CD4-positive, alpha-beta T cell (primary cell): ENCODE measurements at regions not wholly inside any gene's neighbourhood (a gene's known extent, or its start where the extent isn't known, plus 50 kb on each side); places are given as distances from the start of the nearest gene placed in this dataset.

Experiments
- ATAC-seq: fragments of 200-7000 bp; cut with Tn5 transposase; one replicate; pipeline ENCODE4 v1.10.0; 2022; ENCODE audit warnings: mild to moderate bottlenecking; ENCODE audit not compliant: poor library complexity
- CTCF ChIA-PET: fragments of 350-600 bp; sonication (Branson Sonifier 250); formaldehyde crosslinking; loops from one replicate; lab custom pipeline; 2021; ENCODE audit warnings: antibody characterized with exemption, inconsistent platforms; lab: Charles Lee
- POLR2A ChIA-PET: fragments of 350-600 bp; sonication (Branson Sonifier 250); formaldehyde crosslinking; loops from one replicate; lab custom pipeline; 2021; ENCODE audit warnings: antibody characterized with exemption, inconsistent platforms; lab: Charles Lee
- DNase-seq, 14 experiments: peaks; one replicate each; pipeline ENCODE4 v3.0.0-alpha.2; 2013 to 2020; ENCODE audit warnings: mixed read lengths in 2 of 14
- H3K27ac ChIP-seq, 2 donors: one replicate each; pipeline versions ENCODE4 v1.5.1 to v1.7.0; 2013; ENCODE audit warnings: low read length in 2 of 2, low read depth in 1 of 2, mild to moderate bottlenecking in 1 of 2
- H3K27me3 ChIP-seq, 2 experiments: 1 replicate in 1 of 2; 2 replicates in 1 of 2; pipeline versions ENCODE4 v1.6.1 to v1.7.0; 2013; ENCODE audit warnings: low read length in 2 of 2, control low read depth in 1 of 2, mild to moderate bottlenecking in 1 of 2, moderate library complexity in 1 of 2; ENCODE audit not compliant: insufficient read depth in 2 of 2, control insufficient read depth in 1 of 2
- H3K36me3 ChIP-seq: one replicate; pipeline ENCODE4 v1.6.1; 2013; ENCODE audit warnings: low read length, control low read depth; ENCODE audit not compliant: insufficient read depth
- H3K4me1 ChIP-seq: one replicate; pipeline ENCODE4 v1.6.1; 2013; ENCODE audit warnings: low read length, control low read depth; ENCODE audit not compliant: insufficient read depth
- H3K4me3 ChIP-seq: one replicate; pipeline ENCODE4 v1.5.1; 2013; ENCODE audit warnings: mild to moderate bottlenecking, low read length, moderate library complexity
- H3K9me3 ChIP-seq, 2 experiments: 1 replicate in 1 of 2; 2 replicates in 1 of 2; pipeline versions ENCODE4 v1.6.1 to v1.7.0; 2013; ENCODE audit warnings: low read length in 2 of 2, mild to moderate bottlenecking in 2 of 2, control low read depth in 1 of 2, moderate library complexity in 1 of 2; ENCODE audit not compliant: control insufficient read depth in 1 of 2, insufficient read depth in 1 of 2
- H3K27ac Mint-ChIP-seq: one replicate; pipeline ENCODE4 v1.8.0; 2020; ENCODE audit warnings: mixed read lengths
- H3K27me3 Mint-ChIP-seq: one replicate; pipeline ENCODE4 v1.8.0; 2021; ENCODE audit warnings: mixed read lengths
- H3K36me3 Mint-ChIP-seq: one replicate; pipeline ENCODE4 v1.8.0; 2021; ENCODE audit warnings: low read depth, mixed read lengths
- H3K4me1 Mint-ChIP-seq: one replicate; pipeline ENCODE4 v1.8.0; 2021; ENCODE audit warnings: low read depth, mixed read lengths
- H3K4me3 Mint-ChIP-seq: one replicate; pipeline ENCODE4 v1.8.0; 2020; ENCODE audit warnings: mild to moderate bottlenecking, mixed read lengths
- H3K9me3 Mint-ChIP-seq: one replicate; pipeline ENCODE4 v1.8.0; 2020; ENCODE audit warnings: mixed read lengths
- intact Hi-C, 2 experiments: fragments of 100-400 bp; cut with DNase I in 1 of 2; cut with micrococcal nuclease in 1 of 2; formaldehyde crosslinking; loops; one replicate each; pipeline versions ENCODE4 v1.15.1 to v1.9.0; 2023 to 2025; cut with DNase I, micrococcal nuclease
- TF ChIP-seq, protein P1 (sequence below): fragments of 200-600 bp; IDR thresholded peaks from one replicate; pipeline ENCODE4 v1.8.0; 2022; ENCODE audit warnings: antibody characterized with exemption, mild to moderate bottlenecking

DNA sequence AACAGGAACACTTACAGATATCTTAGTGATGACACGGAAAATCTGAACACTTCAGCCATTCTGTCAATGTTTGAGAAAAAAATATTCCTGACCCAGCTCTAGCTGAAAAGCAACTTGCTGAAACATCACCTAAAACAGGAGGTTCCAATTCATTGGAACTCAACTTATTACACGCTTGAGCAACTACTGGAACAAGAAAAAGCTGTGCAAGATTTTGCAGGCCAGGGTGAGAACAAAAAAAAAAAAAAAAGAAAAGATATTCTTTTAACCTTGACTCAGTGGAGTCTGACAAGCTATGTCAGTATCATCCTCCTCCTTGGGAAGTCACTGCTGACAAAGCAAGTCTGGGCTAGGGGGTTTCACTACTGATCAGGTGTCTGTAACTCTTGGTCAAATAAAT is 351.0 kb downstream of the SS18 start:
- peaks cover 19% of the 10 kb centered on the region for H3K27me3 Mint-ChIP-seq
- no peaks in the 10 kb centered on the region for H3K27me3 ChIP-seq
- H3K27ac Mint-ChIP-seq, result no peak overlapping the region
- DNase-seq, result no peak
- H3K4me1 Mint-ChIP-seq, result no peaks in the 10 kb centered on the region
- H3K9me3 Mint-ChIP-seq, result peaks cover 4% of the 10 kb centered on the region
- ChIA-PET CTCF (no interaction called here), POLR2A (no interaction called here)
- peaks cover 0 to 24% of the 10 kb centered on the region in 2 experiments for H3K9me3 ChIP-seq
- H3K4me3 Mint-ChIP-seq, result no peak overlapping the region
- H3K36me3 ChIP-seq, result no peaks in the 10 kb centered on the region
- intact Hi-C loops, result no loop called here
- H3K4me1 ChIP-seq, result no peaks in the 10 kb centered on the region
- H3K4me3 ChIP-seq, result no peak overlapping the region
- no peaks in the 10 kb centered on the region for H3K36me3 Mint-ChIP-seq
- TF ChIP-seq, protein P1, sequence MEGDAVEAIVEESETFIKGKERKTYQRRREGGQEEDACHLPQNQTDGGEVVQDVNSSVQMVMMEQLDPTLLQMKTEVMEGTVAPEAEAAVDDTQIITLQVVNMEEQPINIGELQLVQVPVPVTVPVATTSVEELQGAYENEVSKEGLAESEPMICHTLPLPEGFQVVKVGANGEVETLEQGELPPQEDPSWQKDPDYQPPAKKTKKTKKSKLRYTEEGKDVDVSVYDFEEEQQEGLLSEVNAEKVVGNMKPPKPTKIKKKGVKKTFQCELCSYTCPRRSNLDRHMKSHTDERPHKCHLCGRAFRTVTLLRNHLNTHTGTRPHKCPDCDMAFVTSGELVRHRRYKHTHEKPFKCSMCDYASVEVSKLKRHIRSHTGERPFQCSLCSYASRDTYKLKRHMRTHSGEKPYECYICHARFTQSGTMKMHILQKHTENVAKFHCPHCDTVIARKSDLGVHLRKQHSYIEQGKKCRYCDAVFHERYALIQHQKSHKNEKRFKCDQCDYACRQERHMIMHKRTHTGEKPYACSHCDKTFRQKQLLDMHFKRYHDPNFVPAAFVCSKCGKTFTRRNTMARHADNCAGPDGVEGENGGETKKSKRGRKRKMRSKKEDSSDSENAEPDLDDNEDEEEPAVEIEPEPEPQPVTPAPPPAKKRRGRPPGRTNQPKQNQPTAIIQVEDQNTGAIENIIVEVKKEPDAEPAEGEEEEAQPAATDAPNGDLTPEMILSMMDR, result no peak
- no peak overlapping the region for H3K27ac ChIP-seq
- ATAC-seq, result no peak

DNA sequence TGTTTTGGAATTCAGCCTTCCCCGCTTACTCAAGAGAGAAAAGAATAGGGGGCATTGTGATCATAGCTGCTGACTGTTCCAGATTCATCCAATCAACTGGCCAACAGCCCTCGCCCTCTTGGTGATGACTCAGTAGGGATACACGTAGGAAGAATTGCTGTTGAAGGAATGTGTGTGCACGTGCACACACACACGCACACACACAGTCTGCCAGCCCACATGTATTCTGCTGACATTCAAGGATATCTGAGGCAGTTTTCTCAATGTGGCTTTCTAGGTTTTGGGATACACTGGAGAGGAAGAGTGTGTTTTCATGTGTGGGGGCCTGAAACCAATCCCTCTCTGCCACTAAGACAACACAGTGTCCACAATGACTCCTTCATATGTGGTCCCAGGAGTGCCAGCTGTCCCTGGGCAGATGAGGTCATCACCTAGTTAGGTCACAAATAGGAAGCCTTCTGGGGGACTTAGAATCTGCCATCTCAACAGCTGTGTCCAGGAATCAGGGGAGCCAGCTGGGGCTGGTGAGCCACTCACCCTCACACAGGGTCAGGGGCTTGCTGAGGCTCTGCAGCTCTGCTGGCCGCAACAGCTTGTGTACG is 352.6 kb downstream of the SS18 start:
- Mint-ChIP-seq H3K9me3 (peaks cover 4% of the 10 kb centered on the region), H3K27me3 (peaks cover 13% of the 10 kb centered on the region), H3K36me3 (no peaks in the 10 kb centered on the region), H3K4me1 (no peaks in the 10 kb centered on the region), H3K27ac (no peak overlapping the region), H3K4me3 (no peak overlapping the region)
- H3K27ac ChIP-seq, result no peak overlapping the region
- H3K27me3 ChIP-seq, result no peaks in the 10 kb centered on the region
- H3K4me3 ChIP-seq, result no peak overlapping the region
- TF ChIP-seq, protein P1, result no peak
- ChIA-PET CTCF (no interaction called here), POLR2A (no interaction called here)
- ATAC-seq (no peak), DNase-seq (no peak)
- peaks cover 0 to 15% of the 10 kb centered on the region in 2 experiments for H3K9me3 ChIP-seq
- H3K4me1 ChIP-seq, result no peaks in the 10 kb centered on the region
- intact Hi-C loops, result no loop called here
- no peaks in the 10 kb centered on the region for H3K36me3 ChIP-seq

DNA sequence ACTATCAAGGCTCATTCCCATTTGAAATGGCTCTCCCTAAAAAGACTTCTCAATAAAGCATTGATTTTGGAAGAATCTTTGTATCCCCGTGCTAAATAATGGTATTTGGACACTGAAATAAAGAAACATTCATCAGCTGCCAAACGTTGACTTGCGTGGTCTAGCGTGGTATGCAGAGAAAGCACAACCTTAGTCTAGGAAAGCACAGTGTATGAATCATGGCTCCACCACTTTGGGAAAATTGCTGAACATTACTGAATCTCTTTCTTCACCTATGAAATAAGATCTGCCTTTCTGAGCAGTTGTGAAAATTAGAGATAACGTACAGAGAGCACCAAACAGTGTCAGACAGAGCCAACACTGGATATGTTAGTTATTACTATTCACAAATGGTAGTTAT is 353.9 kb downstream of the SS18 start:
- CTCF ChIA-PET, result no interaction called here
- H3K9me3 Mint-ChIP-seq, result no peaks in the 10 kb centered on the region
- TF ChIP-seq, protein P1, result no peak

More for the DNA sequence above, 353.9 kb downstream of the SS18 start:
- no peak overlapping the region for H3K27ac ChIP-seq
- Mint-ChIP-seq H3K27ac (no peak overlapping the region), H3K4me3 (no peak overlapping the region), H3K27me3 (peaks cover 5% of the 10 kb centered on the region), H3K4me1 (no peaks in the 10 kb centered on the region), H3K36me3 (no peaks in the 10 kb centered on the region)
- no peaks in the 10 kb centered on the region for H3K27me3 ChIP-seq
- no peaks in the 10 kb centered on the region for H3K36me3 ChIP-seq
- H3K4me1 ChIP-seq, result no peaks in the 10 kb centered on the region
- H3K9me3 ChIP-seq, result peaks cover 0 to 12% of the 10 kb centered on the region in 2 experiments
- POLR2A ChIA-PET, result no interaction called here
- ATAC-seq (no peak), DNase-seq (no peak)
- intact Hi-C loops, result no loop called here
- H3K4me3 ChIP-seq, result no peak overlapping the region
